ENCODE measurements at regions not wholly inside any gene's neighbourhood (a gene's known extent, or its start where the extent isn't known, plus 50 kb on each side); places are given as distances from the start of the nearest gene placed in this dataset.
"Not testable (repeated sequence)": the region's sequence is repeated elsewhere in the genome, so short reads cannot be mapped to it uniquely, and the experiment has no call there.

GRCh38 chr11:49354536-49354935 lies 146.1 kb upstream of the FOLH1 start:
- not testable (repeated sequence) for TF ChIP-seq CTCF (conservative IDR thresholded peaks at IDR 0.05; ENCODE audit: low read length); EZH2phosphoT487 (IDR thresholded peaks at IDR 0.05; ENCODE audit: borderline replicate concordance)

Data from Loucy (cell line).